HG03460 (cell line): ENCODE measurements at regions not wholly inside any gene's neighbourhood (a gene's known extent, or its start where the extent isn't known, plus 50 kb on each side); places are given as distances from the start of the nearest gene placed in this dataset.
"Not testable (repeated sequence)": the region's sequence is repeated elsewhere in the genome, so short reads cannot be mapped to it uniquely, and the experiment has no call there.

ENCODE experiments used
- ATAC-seq: cut with Tn5 transposase; IDR thresholded peaks from one replicate; pipeline ENCODE4 v1.9.1; 2021; ENCODE audit not compliant: unreplicated experiment

DNA sequence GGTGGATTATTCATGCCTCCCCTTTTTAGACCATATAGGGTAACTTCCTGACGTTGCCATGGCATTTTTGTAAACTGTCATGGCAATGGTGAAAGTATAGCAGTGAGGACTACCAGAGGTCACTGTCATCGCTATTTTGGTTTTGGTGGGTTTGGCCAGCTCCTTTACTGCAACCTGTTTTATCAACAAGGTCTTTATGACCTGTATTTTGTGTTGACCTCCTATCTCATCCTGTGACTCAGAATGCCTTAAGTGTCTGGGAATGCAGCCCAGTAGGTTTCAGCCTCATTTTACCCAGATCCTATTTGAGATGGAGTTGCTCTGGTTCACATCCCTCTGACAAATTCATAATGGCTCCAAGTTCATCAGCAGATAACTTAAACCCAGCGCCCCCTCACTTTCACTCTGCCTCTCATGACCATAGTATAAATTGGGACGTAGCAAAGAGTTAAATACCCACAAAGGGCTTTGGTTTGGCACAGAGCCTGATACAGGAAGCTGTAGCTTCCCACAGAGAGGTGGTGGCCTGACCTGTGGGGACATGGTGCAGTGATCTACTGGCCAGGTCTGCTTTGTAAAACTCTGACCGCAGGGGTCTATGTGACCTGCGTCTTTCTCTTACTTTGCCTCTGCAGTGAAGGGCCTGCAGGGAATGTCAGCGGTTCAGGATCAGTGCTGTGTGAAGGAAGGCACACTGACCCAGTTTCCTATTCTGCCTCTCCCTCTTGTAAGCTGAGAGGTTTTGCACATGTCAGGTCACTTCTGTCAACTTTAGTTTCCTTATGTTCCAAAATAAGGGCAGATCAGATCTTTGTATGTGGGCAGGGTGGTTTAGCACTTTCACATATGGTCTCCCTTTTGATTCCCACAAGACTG lies 78.1 kb upstream of the ZNF644 start:
- no peak for ATAC-seq

DNA sequence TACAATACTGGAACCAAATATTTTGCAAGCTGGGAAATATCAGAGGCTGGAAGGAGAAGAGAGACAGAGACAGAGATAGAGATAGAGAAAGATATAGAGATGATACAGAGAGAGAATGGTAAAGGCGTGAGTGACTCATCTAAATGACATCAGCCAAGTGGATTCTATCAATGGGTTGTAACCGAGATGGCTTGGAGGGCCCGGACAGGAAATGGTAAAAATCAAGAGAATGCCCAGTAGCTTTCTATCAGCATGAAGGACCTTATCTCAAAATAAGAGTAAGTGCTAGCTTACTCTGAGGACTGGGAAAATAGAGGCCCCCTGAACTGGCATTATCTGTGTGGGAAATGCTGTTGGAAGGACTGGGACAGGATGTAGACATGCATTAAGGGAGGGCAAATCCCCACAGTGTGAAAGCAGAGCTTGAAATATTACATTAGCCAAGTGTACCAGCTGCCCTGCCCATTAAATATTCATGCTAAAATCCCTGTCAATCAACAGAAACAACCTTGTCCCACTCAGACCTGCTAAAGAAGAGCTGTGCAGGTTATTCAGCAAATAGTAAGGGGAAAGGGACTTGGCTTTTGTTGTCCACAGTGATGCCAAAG lies 76.6 kb upstream of the ZNF644 start:
- no peak for ATAC-seq

GRCh38 chr1:91095321-91095720 lies 73.5 kb upstream of the ZNF644 start:
- ATAC-seq, result not testable (repeated sequence)

DNA sequence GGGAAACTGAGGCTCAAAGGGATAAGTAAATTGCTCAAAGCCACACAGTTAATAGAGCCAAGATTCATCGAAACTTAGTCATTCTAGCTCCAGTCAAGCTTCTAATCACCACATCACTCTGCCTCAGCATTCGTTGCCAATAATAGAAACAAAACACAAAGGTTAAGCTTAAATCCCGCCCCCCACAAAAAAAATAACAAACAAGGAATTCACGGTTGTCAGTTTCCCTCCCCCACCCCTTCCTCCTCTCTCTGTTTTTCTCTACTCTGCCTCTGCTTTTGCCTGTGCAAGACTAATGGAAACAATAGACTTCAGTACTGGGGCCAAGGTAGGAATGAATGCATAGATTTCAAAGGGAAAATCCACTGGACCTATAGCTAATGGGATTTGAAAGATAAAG lies 70.7 kb upstream of the ZNF644 start:
- no peak for ATAC-seq

DNA sequence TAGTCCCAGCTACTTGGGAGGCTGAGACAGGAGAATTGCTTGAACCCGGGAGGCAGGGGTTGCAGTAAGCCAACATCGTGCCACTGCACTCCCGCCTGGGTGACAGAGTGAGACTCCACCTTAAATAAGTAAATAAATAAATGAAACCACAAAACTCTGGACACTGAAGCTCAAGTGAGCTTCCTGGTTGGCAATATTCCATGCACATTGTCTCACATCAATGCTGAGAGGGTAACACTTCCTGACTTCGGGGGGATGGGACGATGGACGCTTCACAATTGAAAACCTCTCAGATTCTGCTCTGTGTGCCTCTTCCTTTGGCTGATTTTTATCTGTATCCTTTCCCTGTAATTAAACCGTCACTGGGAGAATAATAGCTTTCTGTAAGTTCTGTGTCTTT lies 70.0 kb upstream of the ZNF644 start:
- no peak for ATAC-seq

DNA sequence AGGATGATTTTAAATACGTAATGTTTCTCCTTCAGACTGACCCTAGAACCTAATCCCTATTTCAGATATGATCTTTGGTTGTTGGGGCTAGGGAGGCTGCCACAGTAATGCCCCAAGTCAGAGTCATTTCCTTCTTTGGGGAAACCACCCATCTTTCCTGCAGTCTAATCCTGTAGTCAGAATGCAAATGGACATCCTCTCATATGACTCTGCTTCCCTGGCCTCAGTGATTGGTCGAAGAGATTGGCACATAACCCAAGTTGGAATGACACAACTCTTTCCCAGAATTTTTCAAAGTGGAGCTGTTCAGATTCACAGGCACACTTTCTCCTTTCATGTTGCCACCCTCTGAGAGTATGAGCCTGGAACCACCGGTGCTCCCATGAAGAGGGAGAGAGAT lies 58.8 kb upstream of the ZNF644 start:
- ATAC-seq, result no peak

- ATAC-seq, result no peak
Measured at GRCh38 chr1:91078859-91079258, 57.0 kb upstream of the ZNF644 start.

GRCh38 chr1:91076834-91077233 lies 55.0 kb upstream of the ZNF644 start:
- ATAC-seq, result no peak

GRCh38 chr1:91075233-91076135 lies 53.6 kb upstream of the ZNF644 start:
- ATAC-seq, result no peak

DNA sequence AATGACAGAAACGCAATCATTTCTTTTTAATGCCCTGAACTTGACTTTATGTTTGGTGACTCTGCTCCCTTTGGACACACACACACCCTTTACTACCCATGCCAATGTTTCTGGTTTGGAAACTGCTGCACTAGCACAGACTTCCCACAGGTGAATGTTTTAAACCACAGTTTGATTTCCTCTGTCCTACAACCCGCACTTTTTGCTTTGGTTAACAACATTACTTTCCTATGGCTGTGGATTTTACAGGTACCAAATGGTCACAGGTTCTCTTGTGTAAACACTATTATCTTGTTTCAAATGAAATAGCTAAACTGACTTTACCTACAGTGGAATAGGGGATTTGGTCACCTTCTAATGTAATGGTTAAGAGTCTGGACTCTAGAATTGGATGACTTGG lies 51.5 kb upstream of the ZNF644 start:
- no peak for ATAC-seq

GRCh38 chr1:91071838-91072237 lies 50.0 kb upstream of the ZNF644 start:
- ATAC-seq, result no peak
